ES-I3 (cell line): ENCODE measurements at regions not wholly inside any gene's neighbourhood (a gene's known extent, or its start where the extent isn't known, plus 50 kb on each side); places are given as distances from the start of the nearest gene placed in this dataset.

ENCODE experiments used
- H3K36me3 ChIP-seq: 2 replicates; pipeline ENCODE4 v1.6.1; 2013; ENCODE audit warnings: mild to moderate bottlenecking, low read length, control low read depth, moderate library complexity; ENCODE audit not compliant: insufficient read depth
- H3K4me1 ChIP-seq: 2 replicates; pipeline ENCODE4 v1.6.1; 2013; ENCODE audit warnings: mild to moderate bottlenecking, control low read depth, low read length; ENCODE audit not compliant: insufficient read depth
- H3K9ac ChIP-seq: 2 replicates; pipeline ENCODE4 v1.6.1; 2013; ENCODE audit warnings: low read depth, mild to moderate bottlenecking, low read length, moderate library complexity
- H3K9me3 ChIP-seq: 2 replicates; pipeline ENCODE4 v1.6.1; 2013; ENCODE audit warnings: mild to moderate bottlenecking, low read length, moderate library complexity; ENCODE audit not compliant: control insufficient read depth, insufficient read depth

GRCh38 chr13:34419025-34419424 lies 523.0 kb upstream of the NBEA start:
- Histone ChIP-seq H3K9ac (no peak overlapping the region), H3K4me1 (no peaks in the 10 kb centered on the region), H3K9me3 (no peaks in the 10 kb centered on the region), H3K36me3 (no peaks in the 10 kb centered on the region)

- H3K9ac ChIP-seq = no peak overlapping the region
- no peaks in the 10 kb centered on the region for H3K4me1 ChIP-seq
- H3K9me3 ChIP-seq = no peaks in the 10 kb centered on the region
- no peaks in the 10 kb centered on the region for H3K36me3 ChIP-seq
Observed at GRCh38 chr13:34419755-34420154, 522.3 kb upstream of the NBEA start.

DNA sequence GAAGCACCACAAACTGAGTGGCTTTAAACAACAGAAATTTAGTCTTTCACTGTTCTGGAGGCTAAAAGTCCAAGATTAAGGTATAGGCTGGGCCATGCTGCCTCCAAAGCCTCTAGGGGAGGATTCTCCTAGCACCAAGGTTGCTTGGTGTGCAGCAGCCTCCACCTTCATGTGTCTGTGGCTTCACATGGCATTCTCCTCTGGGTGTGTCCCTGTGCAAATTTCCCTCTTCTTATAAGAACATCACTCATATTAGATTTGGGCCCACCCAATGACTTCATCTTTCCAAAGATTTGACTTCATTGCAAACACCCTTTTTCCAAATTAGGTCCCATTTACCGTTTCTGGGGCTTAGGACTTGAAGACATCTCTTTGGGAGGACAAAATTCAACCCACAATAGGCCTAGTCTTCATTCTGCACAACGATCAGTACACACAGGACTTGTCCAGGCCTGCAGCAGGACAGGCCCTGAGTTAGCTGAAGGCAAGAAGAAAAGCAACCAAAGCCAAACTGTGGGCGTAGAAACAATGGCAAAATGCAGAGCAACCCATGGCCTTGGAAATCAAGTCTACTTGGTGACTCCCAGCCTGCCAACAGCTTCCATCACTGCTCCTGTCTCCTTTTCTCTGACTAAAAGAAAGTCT lies 521.2 kb upstream of the NBEA start:
- no peak overlapping the region for H3K9ac ChIP-seq
- peaks cover 8% of the 10 kb centered on the region for H3K4me1 ChIP-seq
- H3K9me3 ChIP-seq = no peaks in the 10 kb centered on the region
- H3K36me3 ChIP-seq = no peaks in the 10 kb centered on the region

GRCh38 chr13:34421347-34421719 lies 520.7 kb upstream of the NBEA start:
- Histone ChIP-seq H3K36me3 (no peaks in the 10 kb centered on the region), H3K4me1 (peaks cover 9% of the 10 kb centered on the region), H3K9ac (no peak overlapping the region), H3K9me3 (no peaks in the 10 kb centered on the region)

GRCh38 chr13:34421858-34422475 lies 520.1 kb upstream of the NBEA start:
- Histone ChIP-seq H3K9ac (no peak overlapping the region), H3K4me1 (peaks cover 9% of the 10 kb centered on the region), H3K9me3 (no peaks in the 10 kb centered on the region), H3K36me3 (no peaks in the 10 kb centered on the region)

GRCh38 chr13:34422956-34423355 lies 519.1 kb upstream of the NBEA start:
- Histone ChIP-seq H3K9ac (no peak overlapping the region), H3K4me1 (peaks cover 9% of the 10 kb centered on the region), H3K36me3 (no peaks in the 10 kb centered on the region), H3K9me3 (no peaks in the 10 kb centered on the region)

GRCh38 chr13:34425327-34425949 lies 516.6 kb upstream of the NBEA start:
- Histone ChIP-seq H3K9me3 (no peaks in the 10 kb centered on the region), H3K9ac (no peak overlapping the region), H3K36me3 (no peaks in the 10 kb centered on the region), H3K4me1 (peaks cover 9% of the 10 kb centered on the region)

DNA sequence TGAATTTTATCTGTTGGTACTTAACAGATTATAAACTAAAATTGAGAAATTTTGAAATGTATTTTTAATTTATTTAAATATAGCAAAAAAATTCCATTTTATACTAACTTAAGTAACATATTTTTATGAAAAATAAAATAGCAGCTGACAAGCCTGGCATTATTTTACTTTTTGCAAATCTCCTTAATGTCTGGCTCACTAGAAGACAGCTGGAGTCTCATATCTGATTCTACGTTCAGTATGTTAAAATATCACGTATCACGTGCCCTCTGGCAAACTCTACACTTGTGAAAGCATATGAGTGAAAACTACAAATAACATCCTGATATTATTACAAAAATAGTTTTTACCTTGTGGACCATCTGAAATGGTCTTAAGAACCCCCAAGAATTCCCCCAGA lies 513.2 kb upstream of the NBEA start:
- no peak overlapping the region for H3K9ac ChIP-seq

DNA sequence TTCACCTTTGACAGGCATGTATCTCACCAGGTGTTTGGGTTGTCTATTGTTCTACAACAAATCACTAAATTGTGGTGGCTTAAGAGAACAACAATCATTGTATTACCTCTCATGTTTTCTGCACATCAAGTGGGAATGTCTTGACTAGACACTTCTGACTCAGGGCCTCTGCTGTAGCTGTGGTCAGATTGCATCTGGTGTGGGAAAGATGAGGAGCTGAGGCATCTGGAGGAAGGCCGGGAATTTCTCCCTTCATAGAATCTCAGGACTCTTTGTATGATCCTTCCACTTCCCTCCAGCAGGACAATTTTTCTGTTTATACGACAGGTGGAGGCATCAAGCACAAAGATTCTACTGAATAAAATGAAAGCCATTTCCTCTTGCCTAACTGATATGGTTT lies 511.8 kb upstream of the NBEA start:
- Histone ChIP-seq H3K9ac (no peak overlapping the region), H3K9me3 (no peaks in the 10 kb centered on the region), H3K4me1 (peaks cover 7% of the 10 kb centered on the region), H3K36me3 (no peaks in the 10 kb centered on the region)

More for the DNA sequence above, 513.2 kb upstream of the NBEA start:
- no peaks in the 10 kb centered on the region for H3K9me3 ChIP-seq
- H3K36me3 ChIP-seq = no peaks in the 10 kb centered on the region
- peaks cover 9% of the 10 kb centered on the region for H3K4me1 ChIP-seq

DNA sequence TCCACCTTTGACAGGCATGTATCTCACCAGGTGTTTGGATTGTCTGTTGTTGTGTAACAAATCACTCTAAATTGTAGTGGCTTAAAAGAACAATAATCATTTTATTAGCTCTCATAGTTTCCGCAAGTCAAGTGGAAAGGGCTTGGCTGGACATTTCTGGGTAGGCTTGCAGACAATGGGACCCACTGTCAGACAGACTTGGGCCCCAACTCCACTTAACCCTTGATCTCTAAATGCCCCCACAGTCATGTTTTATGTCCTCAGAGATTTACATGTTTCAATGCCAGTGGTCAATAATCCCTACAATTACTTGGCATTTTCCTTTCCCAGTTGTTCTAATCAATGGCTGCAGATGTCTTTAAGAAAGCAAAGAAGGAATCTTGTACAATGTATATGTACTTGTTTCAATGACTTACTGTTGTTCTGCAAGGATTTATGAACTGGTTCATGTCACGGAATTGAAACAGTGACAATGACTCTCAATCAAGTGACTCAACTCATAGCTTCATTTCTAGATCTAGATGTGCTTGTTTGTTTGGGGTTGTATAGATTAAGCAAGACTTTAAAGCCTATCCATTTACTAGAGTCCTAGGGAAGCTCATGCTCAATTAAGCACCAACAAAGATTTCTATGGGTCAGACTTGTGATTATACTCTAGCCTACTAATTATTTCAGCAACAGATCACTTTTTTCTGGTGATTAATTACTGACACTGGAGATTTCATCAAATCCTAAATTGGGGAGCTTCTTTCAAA lies 510.1 kb upstream of the NBEA start:
- Histone ChIP-seq H3K4me1 (no peaks in the 10 kb centered on the region), H3K36me3 (no peaks in the 10 kb centered on the region), H3K9ac (no peak overlapping the region), H3K9me3 (no peaks in the 10 kb centered on the region)

DNA sequence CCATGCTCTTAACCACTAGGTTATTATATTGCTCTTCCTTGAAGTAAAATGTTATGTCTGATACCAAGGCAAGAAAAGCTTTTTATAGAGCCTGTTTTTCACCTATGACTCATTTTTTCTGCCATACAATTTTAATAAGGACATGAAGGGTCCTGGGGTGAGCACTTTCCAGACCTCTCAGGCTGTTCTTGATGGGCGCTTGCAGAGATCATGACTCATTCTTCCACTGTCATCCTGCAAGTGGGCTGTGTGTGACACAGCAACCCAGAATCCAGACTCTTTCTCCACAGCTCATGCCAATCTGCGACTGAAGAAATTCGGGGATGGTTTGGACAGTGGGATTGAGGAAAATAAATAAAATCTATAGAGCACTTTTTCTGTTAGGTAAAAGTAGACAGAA lies 506.7 kb upstream of the NBEA start:
- Histone ChIP-seq H3K4me1 (no peaks in the 10 kb centered on the region), H3K9me3 (no peaks in the 10 kb centered on the region), H3K9ac (no peak overlapping the region), H3K36me3 (no peaks in the 10 kb centered on the region)

DNA sequence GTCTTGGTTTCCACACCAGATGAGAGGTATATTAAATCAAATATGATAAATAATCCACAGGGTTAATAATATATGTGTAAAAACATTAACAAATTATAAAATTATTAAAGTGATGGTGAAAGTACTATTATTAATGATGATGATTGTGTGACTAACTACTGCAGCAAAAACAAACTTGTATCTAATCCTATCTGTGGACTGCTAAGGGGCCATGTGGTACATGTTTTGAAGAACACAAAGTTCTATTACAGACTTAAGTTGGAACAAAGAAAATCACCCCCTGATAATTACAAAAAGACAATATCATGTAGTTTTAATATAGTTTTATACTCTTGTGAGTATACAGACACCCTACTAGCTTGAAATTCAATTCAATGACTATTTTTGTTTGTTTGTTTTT lies 504.2 kb upstream of the NBEA start:
- no peak overlapping the region for H3K9ac ChIP-seq
- H3K36me3 ChIP-seq = no peaks in the 10 kb centered on the region

GRCh38 chr13:34452831-34453230 lies 489.2 kb upstream of the NBEA start:
- Histone ChIP-seq H3K4me1 (no peaks in the 10 kb centered on the region), H3K9me3 (no peaks in the 10 kb centered on the region), H3K36me3 (no peaks in the 10 kb centered on the region), H3K9ac (no peak overlapping the region)

More for the DNA sequence above, 504.2 kb upstream of the NBEA start:
- H3K9me3 ChIP-seq = no peaks in the 10 kb centered on the region
- no peaks in the 10 kb centered on the region for H3K4me1 ChIP-seq

DNA sequence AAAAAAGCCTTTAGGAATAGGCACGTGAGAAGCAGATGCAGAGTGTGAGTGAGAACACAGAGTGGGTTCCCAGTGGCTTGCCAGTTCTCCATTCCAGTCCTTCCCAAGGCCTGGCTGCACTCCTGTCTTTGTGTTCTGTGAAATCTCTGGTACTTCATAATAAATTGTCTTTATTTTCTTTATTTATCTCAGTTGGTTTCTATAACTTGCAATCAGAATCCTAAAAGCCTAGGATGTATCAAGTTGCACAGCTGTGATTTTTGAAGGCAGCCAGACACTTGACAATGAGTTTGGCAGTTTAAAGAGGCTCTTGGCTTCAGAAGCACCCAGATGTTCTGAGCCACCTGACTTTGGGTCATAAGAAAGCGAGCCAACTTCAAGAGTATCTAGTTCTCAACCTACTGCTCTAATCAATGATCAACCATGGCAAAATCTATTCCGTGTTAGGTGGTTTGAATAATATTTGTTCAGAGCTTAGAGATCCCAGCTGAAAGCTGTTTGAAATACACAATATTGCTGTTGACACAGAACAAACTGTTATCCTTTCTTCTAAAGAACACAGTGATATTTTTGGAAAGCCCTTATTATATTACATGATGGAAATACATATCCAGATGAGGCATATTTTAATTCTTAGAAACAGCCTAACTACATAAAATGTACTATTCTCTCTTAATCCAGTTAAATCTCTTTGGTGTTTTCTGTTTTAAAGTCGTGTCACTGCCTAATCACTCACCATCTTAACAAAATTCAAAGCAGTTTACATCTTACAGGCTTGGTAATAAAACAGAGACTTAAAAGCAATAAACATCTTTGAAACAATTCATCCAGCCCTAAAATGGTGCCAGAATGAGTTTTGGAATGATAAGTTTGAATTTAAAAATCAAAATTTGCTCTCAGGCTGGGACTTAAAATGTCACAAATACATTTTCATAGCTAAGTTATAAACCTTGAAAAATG lies 483.0 kb upstream of the NBEA start:
- Histone ChIP-seq H3K4me1 (no peaks in the 10 kb centered on the region), H3K36me3 (no peaks in the 10 kb centered on the region), H3K9me3 (no peaks in the 10 kb centered on the region), H3K9ac (no peak overlapping the region)
